GM19395 (cell line): ENCODE measurements at regions not wholly inside any gene's neighbourhood (a gene's known extent, or its start where the extent isn't known, plus 50 kb on each side); places are given as distances from the start of the nearest gene placed in this dataset.

Source experiments
- ATAC-seq: cut with Tn5 transposase; IDR thresholded peaks from one replicate; pipeline ENCODE4 v1.9.1; 2021; ENCODE audit warnings: mild to moderate bottlenecking, moderate library complexity; ENCODE audit not compliant: unreplicated experiment

DNA sequence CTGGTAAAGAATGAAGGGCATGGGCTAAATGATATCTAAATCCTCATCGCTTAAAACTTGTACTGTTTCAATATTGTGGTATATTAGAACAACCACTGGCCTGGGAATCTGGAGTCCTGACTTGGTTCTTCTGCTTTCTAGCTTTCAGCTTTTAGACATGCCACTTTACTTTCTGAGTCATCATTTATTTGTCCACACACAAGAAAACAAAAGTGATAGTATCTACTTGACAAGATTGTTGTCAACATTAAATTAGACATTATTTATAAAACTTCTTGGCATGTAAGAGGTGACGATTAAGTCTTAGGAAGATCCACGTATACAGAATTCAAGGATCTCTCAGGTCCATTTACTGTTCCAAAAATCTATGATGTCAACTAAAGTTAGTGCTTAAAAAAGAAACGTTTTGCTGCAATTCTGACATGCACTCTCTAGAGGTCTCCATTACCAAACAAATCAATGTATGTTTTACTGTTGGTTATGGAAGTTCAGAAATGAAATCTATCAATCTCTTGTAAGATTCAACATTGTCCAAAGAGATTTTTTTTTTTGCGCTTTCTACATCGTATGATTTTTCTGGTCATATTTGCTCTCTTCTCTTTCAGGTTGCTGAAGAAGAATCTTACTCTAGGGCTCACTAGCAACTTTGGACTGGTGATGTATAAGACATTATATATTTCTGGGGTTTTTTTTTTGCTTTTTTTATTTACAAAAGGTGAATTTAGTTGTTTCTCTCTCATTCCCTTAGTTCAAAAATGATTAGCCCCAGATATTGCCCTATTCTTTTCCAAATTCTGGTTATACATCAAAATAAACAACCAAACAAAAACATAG, 53.6 kb upstream of the DYNC1I1 start:
- ATAC-seq: peak; percentile 35

DNA sequence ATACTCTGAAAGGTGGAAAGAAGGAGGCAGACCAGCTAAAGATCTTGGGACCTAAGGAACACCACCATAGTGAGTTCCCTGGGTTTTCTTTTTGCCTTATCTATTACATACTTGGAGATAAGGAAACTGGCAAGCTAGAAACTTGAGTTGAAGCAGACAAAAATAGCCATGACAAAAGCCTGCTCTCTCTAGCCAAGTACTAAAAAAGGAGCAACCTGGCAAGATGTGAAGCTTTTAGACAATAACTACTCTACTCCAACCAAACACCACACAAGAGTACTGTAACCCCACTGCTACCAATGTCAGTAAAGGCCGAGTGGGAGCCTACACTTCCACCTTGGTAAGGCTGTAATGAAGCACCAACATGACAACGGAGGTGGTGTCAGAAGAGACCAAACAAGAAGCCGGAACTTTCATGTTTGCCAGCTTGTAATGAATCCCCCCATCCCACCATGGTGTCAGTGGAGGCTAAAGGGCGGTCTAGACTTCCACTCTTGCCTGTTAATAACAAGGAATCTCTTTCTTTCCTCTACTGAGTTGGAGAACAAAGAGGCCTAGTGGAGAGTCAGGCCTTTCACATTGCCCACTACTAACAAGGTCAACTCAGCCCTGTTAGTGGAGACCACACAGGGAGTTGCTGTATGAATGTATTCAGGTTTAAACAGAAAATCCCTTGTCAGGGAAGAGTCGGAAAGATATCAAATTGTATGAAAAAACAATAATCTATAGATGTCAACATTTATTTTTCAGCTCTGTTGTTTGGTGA, 55.8 kb upstream of the DYNC1I1 start:
- no peak for ATAC-seq

DNA sequence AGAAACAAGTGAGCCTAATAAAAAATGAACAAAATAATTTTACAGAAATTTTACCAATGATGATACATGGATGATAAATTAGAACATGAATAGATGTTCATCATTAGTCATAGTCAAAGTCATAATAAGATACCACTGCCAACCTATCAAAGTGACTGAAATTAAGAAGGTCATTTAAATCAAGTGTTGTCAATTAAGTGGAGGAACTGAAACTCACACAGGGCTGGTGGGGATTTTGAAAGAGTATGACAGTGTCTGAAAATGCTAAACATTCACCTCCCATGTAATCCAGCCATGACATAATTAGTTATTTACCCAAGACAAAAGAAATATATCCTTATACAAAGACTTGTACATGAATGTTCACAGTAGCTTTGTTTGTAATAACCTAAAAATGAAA, 57.1 kb upstream of the DYNC1I1 start:
- peak; percentile 83 for ATAC-seq

- ATAC-seq: no peak
Measured at GRCh38 chr7:95710711-95711110, 61.6 kb upstream of the DYNC1I1 start.

DNA sequence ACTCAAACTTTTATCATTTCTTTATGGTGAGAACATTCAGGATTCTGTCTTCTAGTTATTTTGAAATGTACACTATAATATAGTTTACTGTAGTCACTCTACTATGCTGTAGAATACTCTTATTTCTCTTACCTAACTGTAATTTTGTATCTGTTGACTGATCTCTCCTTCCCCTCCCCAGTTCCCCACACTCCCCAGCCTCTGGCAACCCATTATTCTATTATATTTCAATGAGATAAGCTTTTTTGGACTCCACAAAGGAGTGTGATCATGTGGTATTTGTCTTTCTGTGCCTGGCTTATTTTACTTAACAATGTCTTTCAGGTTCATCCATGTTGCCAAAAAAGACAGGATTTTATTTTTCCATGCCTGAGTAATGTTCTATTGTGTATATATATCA, 71.4 kb upstream of the DYNC1I1 start:
- no peak for ATAC-seq

DNA sequence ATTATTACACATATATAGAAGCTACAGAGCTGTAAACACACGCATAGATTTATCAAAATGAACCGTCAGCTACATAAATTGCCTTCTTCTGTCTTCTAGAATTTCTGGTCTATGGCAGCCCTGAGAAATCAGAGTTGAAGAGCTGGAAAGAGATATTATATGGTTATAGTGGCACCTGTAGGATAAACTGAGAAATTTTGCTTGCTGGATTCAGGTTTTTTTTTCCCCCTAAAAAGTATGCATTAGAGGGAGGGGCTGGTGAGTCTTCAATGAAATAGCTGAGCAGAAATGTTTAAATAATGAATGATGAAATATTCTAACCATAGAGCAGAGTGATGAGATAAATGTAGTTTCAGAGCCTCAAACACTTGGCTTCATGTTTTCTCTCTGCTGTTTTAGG, 78.0 kb upstream of the DYNC1I1 start:
- ATAC-seq: no peak

GRCh38 chr7:95693551-95694333, 78.6 kb upstream of the DYNC1I1 start:
- ATAC-seq: no peak

GRCh38 chr7:95691464-95691863, 80.9 kb upstream of the DYNC1I1 start:
- ATAC-seq: no peak

- peak; percentile 85 for ATAC-seq
Measured at GRCh38 chr7:95690367-95690947, 81.9 kb upstream of the DYNC1I1 start.

DNA sequence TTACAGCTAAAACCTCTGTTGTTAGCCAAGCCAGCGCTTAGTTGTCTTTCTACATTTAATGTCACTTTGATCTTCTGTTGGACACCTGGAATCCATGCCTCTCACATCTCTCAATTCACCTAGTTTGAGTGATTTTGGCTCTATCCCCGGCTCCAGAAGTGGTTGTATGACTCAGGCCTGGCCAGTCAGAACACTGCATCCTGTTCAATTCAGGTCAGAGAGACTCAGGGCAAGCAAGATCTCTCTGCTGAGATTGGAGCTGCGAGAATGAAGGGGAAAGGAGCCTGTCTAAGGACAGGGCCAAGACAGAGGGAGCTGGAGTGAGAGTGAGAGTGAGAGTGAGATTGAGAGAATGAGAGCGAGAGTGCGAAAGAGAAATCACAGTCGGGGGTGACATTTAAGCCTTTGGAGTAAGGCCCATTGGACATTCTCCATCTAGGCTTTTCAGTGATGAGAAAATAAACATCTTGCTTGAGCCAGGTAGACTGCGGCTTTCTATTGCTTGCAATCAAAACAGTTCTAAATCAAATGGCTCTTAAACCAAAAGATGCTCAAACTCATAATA, 83.3 kb upstream of the DYNC1I1 start:
- no peak for ATAC-seq

- ATAC-seq: peak; percentile 53
Measured at GRCh38 chr7:95687759-95688343, 84.5 kb upstream of the DYNC1I1 start.

- peak; percentile 39 for ATAC-seq
Measured at GRCh38 chr7:95686109-95686508, 86.2 kb upstream of the DYNC1I1 start.

GRCh38 chr7:95684505-95684904, 87.8 kb upstream of the DYNC1I1 start:
- no peak for ATAC-seq

- ATAC-seq: no peak
Measured at GRCh38 chr7:95684037-95684436, 87.7 kb upstream of the PDK4 start.

DNA sequence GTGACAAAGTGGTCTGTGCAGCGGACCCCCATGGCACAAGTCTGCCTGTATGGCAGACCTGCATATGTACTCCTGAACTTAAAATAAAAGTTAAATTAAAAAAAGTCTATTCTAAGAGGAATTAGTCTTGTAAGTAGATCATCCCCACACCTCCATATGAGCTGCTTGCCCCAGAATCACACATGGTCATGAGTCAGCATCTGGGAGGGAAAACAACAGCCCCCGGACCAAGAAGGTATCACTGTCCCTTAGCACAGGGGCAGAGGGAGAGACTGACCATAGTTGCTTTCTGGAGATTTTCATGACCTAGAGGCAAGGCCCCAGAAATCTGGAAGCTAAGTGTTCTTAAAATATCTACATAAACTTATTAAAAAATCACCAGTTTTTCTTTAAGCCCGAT, 86.6 kb upstream of the PDK4 start:
- ATAC-seq: no peak

- ATAC-seq: no peak
Measured at GRCh38 chr7:95676691-95677090, 80.4 kb upstream of the PDK4 start.

DNA sequence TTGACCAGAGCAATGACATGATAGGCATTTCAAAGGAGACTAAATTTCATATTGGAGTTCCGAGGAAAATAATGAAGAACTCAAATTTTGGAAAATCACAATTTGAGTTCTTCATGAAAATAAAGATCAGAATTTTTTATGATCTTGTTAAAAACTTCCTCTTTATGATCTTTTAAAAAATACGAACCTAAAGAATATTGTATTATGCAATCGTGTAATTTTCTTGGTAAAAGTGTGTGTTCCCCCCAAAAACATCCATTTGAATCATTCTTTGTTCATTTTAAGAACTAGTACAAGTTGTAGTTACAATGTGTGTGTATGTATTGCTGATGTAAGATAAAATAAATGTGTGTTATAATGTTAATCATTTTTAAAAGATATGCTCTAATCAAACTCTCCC, 79.3 kb upstream of the PDK4 start:
- ATAC-seq: no peak

GRCh38 chr7:95675016-95675415, 78.7 kb upstream of the PDK4 start:
- no peak for ATAC-seq

DNA sequence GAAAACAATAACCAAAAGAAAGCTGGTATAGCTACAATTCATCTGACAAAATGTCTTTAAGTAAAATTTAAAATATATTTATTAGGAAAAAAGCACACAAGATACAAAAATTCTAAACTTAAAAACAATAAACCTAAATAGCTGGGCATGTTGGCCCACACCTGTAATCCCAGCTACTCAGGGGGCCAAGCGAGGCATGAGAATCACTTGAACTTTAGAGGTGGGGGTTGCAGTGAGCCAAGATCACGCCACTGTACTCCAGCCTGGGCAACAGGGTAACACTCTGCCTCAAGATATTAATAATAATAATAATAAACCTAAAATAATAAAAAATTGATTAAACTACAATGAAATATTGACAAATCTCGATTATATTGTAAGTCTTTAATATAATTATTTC, 77.8 kb upstream of the PDK4 start:
- no peak for ATAC-seq

DNA sequence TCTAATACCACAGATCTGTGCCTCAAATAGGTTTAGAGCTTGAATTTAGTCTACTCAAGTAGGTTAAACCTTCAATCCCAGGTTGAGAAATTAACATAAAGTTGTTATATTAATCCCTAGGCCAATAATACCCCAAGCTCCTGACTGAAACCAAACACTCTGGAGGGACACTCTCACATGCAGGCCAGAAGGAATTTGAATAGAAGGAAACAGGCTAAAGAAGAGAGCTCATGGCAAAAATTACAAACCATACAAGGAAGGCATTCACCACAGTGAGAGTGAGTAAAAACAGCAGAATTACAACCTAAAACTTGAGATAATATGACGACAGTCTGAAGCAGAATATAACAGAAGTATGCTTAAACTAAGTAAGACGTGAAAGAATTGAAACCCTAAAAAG, 76.1 kb upstream of the PDK4 start:
- no peak for ATAC-seq
